NOMO-1 treated with dmso at 0.1 percent for 144 hours (cell line): ENCODE measurements at regions not wholly inside any gene's neighbourhood (a gene's known extent, or its start where the extent isn't known, plus 50 kb on each side); places are given as distances from the start of the nearest gene placed in this dataset.

Experiments used
- DNase-seq: peaks from one replicate; lab custom pipeline; 2025; ENCODE audit not compliant: unreplicated experiment; lab: John Stamatoyannopoulos, UW

DNA sequence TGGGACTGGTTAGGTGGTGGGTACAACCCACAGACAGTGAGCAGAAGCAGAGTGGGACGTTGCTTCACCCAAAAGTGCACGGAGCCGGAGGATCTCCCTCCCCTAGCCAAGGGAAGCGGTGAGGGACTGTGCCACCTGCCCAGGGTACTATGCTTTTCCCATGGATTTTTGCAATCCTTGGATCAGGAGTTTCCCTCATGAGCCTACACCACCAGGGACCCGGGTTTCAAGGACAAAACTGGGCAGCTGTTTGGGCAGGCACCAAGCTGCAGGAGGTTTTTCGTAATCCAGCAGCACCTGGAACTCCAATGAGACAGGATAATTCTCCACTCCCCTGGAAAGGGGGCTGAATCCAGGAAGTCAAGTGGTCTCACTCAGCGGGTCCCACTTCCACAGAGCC lies 209.1 kb upstream of the CXCL12 start:
- no peak for DNase-seq

- no peak for DNase-seq
These were observed 222.2 kb upstream of the CXCL12 start for GRCh38 chr10:44607116-44607515.

DNA sequence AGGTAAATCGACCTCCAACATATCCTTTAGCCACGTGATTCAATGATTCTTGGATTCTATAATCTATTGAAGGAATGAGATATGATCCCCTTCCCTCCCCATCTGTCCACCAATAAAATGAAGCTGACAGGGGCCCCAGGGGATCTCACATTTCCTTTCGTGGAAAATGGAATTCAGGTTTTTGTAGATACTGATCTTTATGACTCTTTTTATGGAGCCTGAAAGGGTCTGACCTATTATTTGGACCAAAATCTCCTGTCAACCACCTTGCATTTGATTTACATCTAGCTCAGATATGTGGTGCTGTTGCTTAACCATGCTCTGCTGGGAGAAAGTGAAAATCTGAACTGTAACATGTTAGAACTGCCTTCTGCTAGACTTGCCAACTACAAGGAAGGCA lies 234.0 kb upstream of the CXCL12 start:
- no peak for DNase-seq

GRCh38 chr10:44619521-44619920 lies 234.6 kb upstream of the CXCL12 start:
- no peak for DNase-seq

GRCh38 chr10:44619975-44620374 lies 235.1 kb upstream of the CXCL12 start:
- no peak for DNase-seq

- no peak for DNase-seq
These were observed 242.9 kb upstream of the CXCL12 start for GRCh38 chr10:44627591-44628354.

DNA sequence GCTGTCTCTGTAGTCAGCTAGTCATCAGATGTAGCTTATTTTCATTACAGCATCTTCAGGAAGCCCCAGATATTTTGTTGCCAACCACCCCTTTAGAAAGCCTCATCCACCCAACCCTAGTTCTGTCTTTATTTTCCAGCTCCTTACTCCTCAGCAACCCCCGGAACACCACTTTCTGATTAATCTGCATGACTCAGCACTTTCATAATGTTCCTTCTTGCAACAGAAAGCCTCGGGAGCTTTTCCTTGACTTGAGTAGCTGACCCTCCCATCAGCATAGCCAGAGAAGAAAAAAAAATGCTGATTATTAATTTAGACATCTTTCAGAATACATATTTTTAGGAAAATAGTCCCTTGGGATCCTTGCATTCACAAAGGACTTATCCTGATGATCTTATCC lies 244.0 kb upstream of the CXCL12 start:
- DNase-seq = no peak

- no peak for DNase-seq
These were observed 250.3 kb upstream of the CXCL12 start for GRCh38 chr10:44635176-44635575.

GRCh38 chr10:44636625-44637024 lies 251.7 kb upstream of the CXCL12 start:
- no peak for DNase-seq

DNA sequence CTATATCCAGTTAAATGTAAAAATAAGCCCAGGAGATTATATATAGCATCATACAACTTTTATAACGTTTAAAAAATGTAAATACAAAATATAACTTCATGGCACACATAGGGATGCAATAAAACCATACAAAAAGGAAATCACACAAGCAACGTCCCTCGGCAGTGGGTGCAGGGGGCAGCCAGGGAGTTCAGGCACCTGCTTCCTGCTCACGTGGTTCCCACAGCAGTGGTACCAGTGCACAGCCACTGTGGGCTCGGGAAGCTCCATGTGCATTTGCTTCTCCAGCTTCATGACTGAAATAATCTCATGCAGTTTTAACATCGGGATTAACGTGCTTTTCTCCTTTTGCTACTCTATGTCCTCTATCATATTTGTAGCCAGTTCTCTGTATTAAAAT lies 255.5 kb upstream of the CXCL12 start:
- DNase-seq = no peak

DNA sequence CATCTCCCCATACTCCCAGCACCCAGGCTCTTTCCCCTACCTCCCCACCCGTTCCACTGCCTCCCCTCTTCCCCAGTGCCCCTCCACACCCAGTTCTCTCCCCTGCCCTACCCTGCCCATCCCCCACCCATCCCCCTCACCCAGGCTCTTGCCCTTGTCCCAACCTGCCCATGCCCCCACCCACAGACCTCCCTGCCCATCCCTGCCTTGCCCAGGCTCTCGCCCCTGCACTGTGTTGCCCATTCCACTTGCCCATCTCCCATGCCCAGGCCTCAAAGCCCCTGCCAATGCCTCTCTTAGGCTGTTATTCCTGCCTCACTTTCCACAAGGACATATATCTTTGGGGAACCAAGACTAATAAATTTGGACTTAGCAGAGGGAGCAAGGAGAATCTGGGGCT lies 262.6 kb upstream of the CXCL12 start:
- DNase-seq = no peak

DNA sequence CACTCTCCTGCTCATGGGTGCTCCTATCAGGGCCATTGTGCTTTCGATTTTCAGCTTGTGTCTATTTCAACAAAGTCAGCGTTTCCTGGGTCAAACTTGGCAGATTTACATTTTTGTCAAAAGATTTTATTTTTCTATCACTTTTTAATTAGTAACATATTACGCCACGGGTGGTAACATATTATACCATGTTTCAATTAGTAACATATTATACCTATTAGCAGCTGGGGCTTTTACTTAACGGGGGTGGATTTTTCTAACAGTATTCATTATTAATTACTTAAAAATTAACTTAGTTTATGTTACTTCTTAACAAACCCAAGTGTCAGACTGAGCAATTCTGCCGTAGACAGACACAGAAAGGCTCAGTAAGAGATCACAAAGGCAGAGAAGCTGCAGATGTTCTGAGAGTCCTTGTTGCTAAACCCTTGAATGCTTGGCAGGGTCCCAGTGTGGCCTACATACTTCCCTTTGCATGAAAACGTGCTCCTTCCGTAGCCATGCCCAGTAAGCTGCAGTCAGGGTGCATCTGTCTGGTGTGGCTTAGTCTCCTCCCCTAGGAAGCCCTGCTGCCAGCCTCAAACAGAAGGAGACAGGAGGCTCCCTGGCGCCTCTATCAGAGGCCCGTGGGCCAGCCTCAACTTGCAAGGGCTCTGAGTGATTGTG lies 263.1 kb upstream of the CXCL12 start:
- DNase-seq = no peak

GRCh38 chr10:44650691-44651661 lies 260.2 kb upstream of the TMEM72 start:
- DNase-seq = no peak

DNA sequence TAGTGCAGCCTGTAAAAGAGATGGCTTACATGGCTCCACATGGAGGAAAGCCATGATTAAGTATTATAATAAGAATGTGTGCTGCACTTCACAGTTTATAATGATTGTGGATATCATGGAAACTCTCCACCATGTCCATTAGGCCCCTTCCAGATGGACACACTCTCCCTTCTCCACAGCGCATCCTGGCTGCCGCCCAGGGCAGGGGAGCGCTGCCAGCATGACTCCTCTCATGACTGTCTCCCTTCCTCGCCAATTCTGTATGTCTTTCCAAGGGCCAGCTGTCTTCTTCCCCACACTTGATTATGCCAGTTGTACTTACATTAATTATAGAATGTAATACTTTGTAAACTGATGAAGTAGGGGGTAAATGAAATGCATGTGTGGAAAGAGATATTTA lies 259.3 kb upstream of the TMEM72 start:
- no peak for DNase-seq

DNA sequence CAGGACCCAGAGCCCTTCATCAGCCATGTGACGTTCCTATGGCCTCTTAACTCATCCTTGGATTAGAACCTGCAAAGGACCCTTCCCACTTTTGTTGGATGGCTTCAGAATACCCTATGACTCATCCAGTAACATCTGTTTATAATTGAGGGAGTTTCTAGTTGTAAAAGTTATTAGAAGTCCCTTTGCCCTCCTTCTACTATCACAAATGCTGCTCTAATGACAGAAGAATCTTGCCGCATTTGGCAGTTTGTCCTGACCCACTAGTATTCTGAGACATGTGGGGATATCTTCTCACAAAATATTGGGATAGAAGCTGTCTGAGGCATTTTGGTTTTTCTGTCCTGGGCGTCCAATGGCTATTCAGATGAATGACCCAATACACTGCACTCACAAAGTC lies 251.8 kb upstream of the TMEM72 start:
- no peak for DNase-seq

DNA sequence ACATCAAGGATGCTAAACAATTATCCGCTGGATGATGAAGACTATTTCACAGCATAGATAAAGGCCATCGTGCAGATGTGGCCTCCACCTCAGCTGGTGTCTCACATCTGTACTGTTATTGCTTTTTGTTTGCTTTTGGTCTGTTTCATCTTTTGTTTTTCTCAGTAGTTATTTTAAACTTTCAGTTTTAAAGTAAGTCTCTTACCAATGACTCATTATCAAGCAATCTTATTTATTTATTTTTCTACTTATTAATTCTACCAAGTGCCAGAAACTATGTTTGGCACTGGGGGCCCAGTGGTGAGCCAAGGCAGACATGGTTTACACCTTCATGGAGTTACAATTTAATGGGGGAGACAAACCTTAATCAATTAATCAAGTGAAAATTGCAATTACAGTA lies 250.9 kb upstream of the TMEM72 start:
- no peak for DNase-seq

DNA sequence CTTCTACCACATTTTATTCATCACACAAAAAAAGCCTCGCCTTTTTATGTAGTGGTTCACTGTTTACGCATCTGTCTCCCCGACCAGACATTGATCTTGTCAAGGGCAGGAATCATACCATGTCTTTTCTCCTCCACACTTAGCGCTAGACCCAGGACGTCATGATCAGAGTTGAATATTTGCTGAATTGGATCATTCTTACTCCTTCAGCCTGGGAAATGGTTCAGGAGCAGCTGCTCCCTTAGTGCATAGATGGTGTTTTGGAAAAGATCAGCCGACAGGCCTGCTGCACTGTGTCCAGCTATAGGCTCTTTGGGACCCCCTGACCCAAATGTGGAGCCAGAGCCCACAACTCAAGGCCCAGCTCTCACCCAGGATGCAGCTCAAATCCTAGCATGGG lies 249.1 kb upstream of the TMEM72 start:
- DNase-seq = no peak

DNA sequence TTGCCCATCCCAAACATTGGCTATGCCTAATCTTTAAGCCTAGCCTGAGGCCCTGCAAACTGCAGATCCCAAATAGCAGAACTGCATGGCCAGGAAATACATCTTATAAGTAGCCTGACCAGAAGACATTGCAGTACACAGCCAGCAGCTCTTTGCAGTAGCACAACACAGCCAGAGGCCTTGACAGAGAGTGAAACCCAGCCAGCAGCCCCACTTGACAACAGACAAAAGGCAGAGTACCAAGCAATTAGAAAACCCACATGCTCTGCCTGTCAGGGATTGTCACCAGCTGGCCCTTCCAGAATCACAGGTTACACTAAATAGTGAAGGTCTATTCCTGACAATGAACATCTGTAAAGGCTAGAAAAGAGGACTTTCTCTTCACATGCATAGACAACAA lies 242.8 kb upstream of the TMEM72 start:
- no peak for DNase-seq

DNA sequence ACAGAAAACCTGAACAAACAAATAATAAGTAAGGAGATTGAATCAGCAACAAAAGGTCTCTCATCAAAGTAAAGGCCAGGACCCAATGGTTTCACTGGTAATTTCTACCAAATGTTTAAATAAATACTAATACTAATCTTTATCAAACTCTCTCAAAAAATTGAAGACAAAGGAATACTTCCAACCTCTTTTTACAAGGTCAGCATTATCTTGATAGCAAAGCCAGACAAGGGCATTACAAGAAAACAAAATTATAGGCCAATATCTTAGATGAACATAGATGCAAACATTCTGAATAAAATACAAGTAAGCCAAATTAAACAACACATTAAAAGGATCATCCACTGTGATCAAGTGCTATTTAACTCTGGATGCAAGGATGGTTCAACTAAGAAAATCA lies 239.8 kb upstream of the TMEM72 start:
- DNase-seq = no peak

- no peak for DNase-seq
These were observed 237.7 kb upstream of the TMEM72 start for GRCh38 chr10:44673245-44673983.
